ENCODE measurements at regions not wholly inside any gene's neighbourhood (a gene's known extent, or its start where the extent isn't known, plus 50 kb on each side); places are given as distances from the start of the nearest gene placed in this dataset.

GRCh38 chr13:107845911-107846310 lies 369.4 kb downstream of the LIG4 start:
- no peak for TF ChIP-seq EZH2 (IDR thresholded peaks at IDR 0.05; ENCODE audit: borderline replicate concordance, low read depth, low read length, severe bottlenecking)
- TF ChIP-seq MYC (IDR thresholded peaks at IDR 0.05; ENCODE audit: low read depth, low read length), result no peak
- no peak for TF ChIP-seq GATA2 (IDR thresholded peaks at IDR 0.05; ENCODE audit: insufficient read depth, insufficient read length, low read depth, low read length)
- TF ChIP-seq MAX (IDR thresholded peaks at IDR 0.05; ENCODE audit: insufficient read depth, insufficient read length), result no peak
- no peak for TF ChIP-seq JUN (IDR thresholded peaks at IDR 0.05; ENCODE audit: borderline replicate concordance, insufficient read depth, insufficient read length, low read depth)
- TF ChIP-seq, protein P1, sequence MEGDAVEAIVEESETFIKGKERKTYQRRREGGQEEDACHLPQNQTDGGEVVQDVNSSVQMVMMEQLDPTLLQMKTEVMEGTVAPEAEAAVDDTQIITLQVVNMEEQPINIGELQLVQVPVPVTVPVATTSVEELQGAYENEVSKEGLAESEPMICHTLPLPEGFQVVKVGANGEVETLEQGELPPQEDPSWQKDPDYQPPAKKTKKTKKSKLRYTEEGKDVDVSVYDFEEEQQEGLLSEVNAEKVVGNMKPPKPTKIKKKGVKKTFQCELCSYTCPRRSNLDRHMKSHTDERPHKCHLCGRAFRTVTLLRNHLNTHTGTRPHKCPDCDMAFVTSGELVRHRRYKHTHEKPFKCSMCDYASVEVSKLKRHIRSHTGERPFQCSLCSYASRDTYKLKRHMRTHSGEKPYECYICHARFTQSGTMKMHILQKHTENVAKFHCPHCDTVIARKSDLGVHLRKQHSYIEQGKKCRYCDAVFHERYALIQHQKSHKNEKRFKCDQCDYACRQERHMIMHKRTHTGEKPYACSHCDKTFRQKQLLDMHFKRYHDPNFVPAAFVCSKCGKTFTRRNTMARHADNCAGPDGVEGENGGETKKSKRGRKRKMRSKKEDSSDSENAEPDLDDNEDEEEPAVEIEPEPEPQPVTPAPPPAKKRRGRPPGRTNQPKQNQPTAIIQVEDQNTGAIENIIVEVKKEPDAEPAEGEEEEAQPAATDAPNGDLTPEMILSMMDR (IDR thresholded peaks at IDR 0.05; ENCODE audit: extremely low read depth in 1 of 2, insufficient read depth in 1 of 2, low read depth in 1 of 2, low read length in 2 of 2), result no peak
- TF ChIP-seq POLR2A (IDR thresholded peaks at IDR 0.05; ENCODE audit: low read depth, low read length), result no peak
- TF ChIP-seq FOS (IDR thresholded peaks at IDR 0.05; ENCODE audit: borderline replicate concordance, insufficient read depth, low read length), result no peak
- TF ChIP-seq POLR2AphosphoS5 (IDR thresholded peaks at IDR 0.05; ENCODE audit: insufficient read depth, low read depth, low read length), result no peak

More at GRCh38 chr13:107845911-107846310, 369.4 kb downstream of the LIG4 start:
- FAIRE-seq (no peak), DNase-seq (ENCODE audit: low read depth, low spot score) (no peak)
- Histone ChIP-seq H3K79me2 (ENCODE audit: control insufficient read depth, insufficient read depth, low read length) (no peaks in the 10 kb centered on the region), H3K9me3 (replicated peaks; ENCODE audit: control insufficient read depth, insufficient read depth, low read length) (no peaks in the 10 kb centered on the region), H3K9me1 (replicated peaks; ENCODE audit: control insufficient read depth, extremely low read depth, insufficient read depth, low read length) (no peaks in the 10 kb centered on the region), H3K27me3 (ENCODE audit: control insufficient read depth in 2 of 2, insufficient read depth in 2 of 2, low read length in 2 of 2) (no peaks in the 10 kb centered on the region), H4K20me1 (replicated peaks; ENCODE audit: control insufficient read depth, extremely low read depth, insufficient read depth, low read length) (no peaks in the 10 kb centered on the region), H3K36me3 (ENCODE audit: control insufficient read depth in 2 of 2, extremely low read depth in 1 of 2, insufficient read depth in 2 of 2, low read length in 2 of 2) (no peaks in the 10 kb centered on the region), H3K9ac (replicated peaks; ENCODE audit: extremely low read depth, insufficient read depth, low read length) (no peak overlapping the region), H3K4me1 (ENCODE audit: control insufficient read depth, extremely low read depth, insufficient read depth, low read length) (peaks cover 5% of the 10 kb centered on the region), H3K27ac (ENCODE audit: insufficient read depth, low read depth, low read length) (no peak overlapping the region), H2AFZ (ENCODE audit: low read depth, low read length) (no peak overlapping the region), H3K4me3 (replicated peaks in 1 of 3; ENCODE audit: insufficient read depth in 1 of 3, low read depth in 1 of 3, low read length in 3 of 3) (no peak overlapping the region), H3K4me2 (ENCODE audit: insufficient read depth, low read length) (no peak overlapping the region)
- intact Hi-C loops (cut with micrococcal nuclease), result no loop called here
- dilution Hi-C loops (cut with MboI; ENCODE audit: extremely low pct_ligation_motif_present, low sequenced_read_pairs), result no loop called here
- BruUV-seq (replicated peaks), result no TSS peak
- ChIA-PET POLR2A (no interaction called here), CTCF (no interaction called here)
